Keratinocyte (primary cell): ENCODE measurements at regions not wholly inside any gene's neighbourhood (a gene's known extent, or its start where the extent isn't known, plus 50 kb on each side); places are given as distances from the start of the nearest gene placed in this dataset.

Source experiments
- DNase-seq: peaks from one replicate; pipeline ENCODE4 v3.0.0-alpha.2; 2011; ENCODE audit warnings: low read depth, missing footprints, low spot score
- FAIRE-seq: peaks from 2 replicates; lab custom pipeline; 2011; peaks lifted over from hg19 to GRCh38; lab: Jason Lieb, UNC
- H2AFZ ChIP-seq: 2 replicates; pipeline ENCODE4 v1.6.0; 2012; ENCODE audit warnings: low read length, control low read depth, inconsistent platforms; ENCODE audit not compliant: control insufficient read depth
- H3K27ac ChIP-seq: 2 replicates; pipeline ENCODE4 v1.5.1; 2011; ENCODE audit warnings: low read length; ENCODE audit not compliant: control insufficient read depth, insufficient read depth
- H3K27me3 ChIP-seq: 3 replicates; pipeline ENCODE4 v1.6.0; 2011; ENCODE audit warnings: low read length; ENCODE audit not compliant: control insufficient read depth, insufficient read depth; ENCODE audit errors: extremely low read depth
- H3K36me3 ChIP-seq, 2 experiments: 2 replicates in 1 of 2; 3 replicates in 1 of 2; pipeline ENCODE4 v1.5.1; 2011; ENCODE audit warnings: low read length in 2 of 2, mild to moderate bottlenecking in 1 of 2; ENCODE audit not compliant: control insufficient read depth in 2 of 2, insufficient read depth in 2 of 2; ENCODE audit errors: extremely low read depth in 1 of 2
- H3K4me1 ChIP-seq: 3 replicates; pipeline ENCODE4 v1.5.1; 2011; ENCODE audit warnings: low read length; ENCODE audit not compliant: control insufficient read depth, insufficient read depth; ENCODE audit errors: extremely low read depth
- H3K4me2 ChIP-seq: 3 replicates; pipeline ENCODE4 v1.6.0; 2011; ENCODE audit warnings: low read depth, low read length; ENCODE audit not compliant: control insufficient read depth, insufficient read depth; ENCODE audit errors: extremely low read depth
- H3K4me3 ChIP-seq, 3 experiments: fragments of 200-600 bp in 1 of 3; sonication (generic) in 1 of 3; 2 replicates in 2 of 3; 3 replicates in 1 of 3; pipeline ENCODE4 v1.5.1; 2011 to 2016; ENCODE audit warnings: low read length in 3 of 3, mild to moderate bottlenecking in 3 of 3, control low read depth in 2 of 3, inconsistent platforms in 1 of 3, low read depth in 1 of 3, mixed read lengths in 1 of 3, mixed run types in 1 of 3, moderate library complexity in 1 of 3; ENCODE audit not compliant: control insufficient read depth in 2 of 3, insufficient read depth in 2 of 3; ENCODE audit errors: extremely low read depth in 1 of 3
- H3K79me2 ChIP-seq: 2 replicates; pipeline ENCODE4 v1.6.0; 2012; ENCODE audit warnings: low read length; ENCODE audit not compliant: control insufficient read depth, insufficient read depth
- H3K9ac ChIP-seq: 3 replicates; pipeline ENCODE4 v1.6.0; 2011; ENCODE audit warnings: low read length; ENCODE audit not compliant: control insufficient read depth, insufficient read depth; ENCODE audit errors: extremely low read depth
- H3K9me1 ChIP-seq: 3 replicates; pipeline ENCODE4 v1.6.0; 2011; ENCODE audit warnings: low read length; ENCODE audit not compliant: control insufficient read depth, insufficient read depth; ENCODE audit errors: extremely low read depth
- H3K9me3 ChIP-seq: 2 replicates; pipeline ENCODE4 v1.5.1; 2012; ENCODE audit warnings: low read depth, low read length; ENCODE audit not compliant: control insufficient read depth
- H4K20me1 ChIP-seq: 3 replicates; pipeline ENCODE4 v1.6.0; 2011; ENCODE audit warnings: low read length; ENCODE audit not compliant: control insufficient read depth, insufficient read depth; ENCODE audit errors: extremely low read depth
- CTCF ChIP-seq, 3 experiments: IDR thresholded peaks in 1 of 3; conservative IDR thresholded peaks in 1 of 3; optimal IDR thresholded peaks in 1 of 3; 2 replicates in 2 of 3; 3 replicates in 1 of 3; pipeline versions ENCODE3 to v1.5.1; 2011; ENCODE audit warnings: low read length in 3 of 3, mild to moderate bottlenecking in 3 of 3, moderate library complexity in 2 of 3, control low read depth in 1 of 3, inconsistent platforms in 1 of 3; ENCODE audit not compliant: insufficient read depth in 2 of 3; ENCODE audit errors: extremely low read depth in 1 of 3
- EZH2 ChIP-seq: IDR thresholded peaks from one replicate; pipeline ENCODE4 v1.6.1; 2012; ENCODE audit warnings: inconsistent platforms, mild to moderate bottlenecking, low read length, moderate library complexity
- dilution Hi-C: fragments of 300-500 bp; cut with MboI; formaldehyde crosslinking; loops from one replicate; pipeline ENCODE4 v1.7.0; 2020; ENCODE audit warnings: low sequenced_read_pairs; ENCODE audit not compliant: extremely low pct_ligation_motif_present

DNA sequence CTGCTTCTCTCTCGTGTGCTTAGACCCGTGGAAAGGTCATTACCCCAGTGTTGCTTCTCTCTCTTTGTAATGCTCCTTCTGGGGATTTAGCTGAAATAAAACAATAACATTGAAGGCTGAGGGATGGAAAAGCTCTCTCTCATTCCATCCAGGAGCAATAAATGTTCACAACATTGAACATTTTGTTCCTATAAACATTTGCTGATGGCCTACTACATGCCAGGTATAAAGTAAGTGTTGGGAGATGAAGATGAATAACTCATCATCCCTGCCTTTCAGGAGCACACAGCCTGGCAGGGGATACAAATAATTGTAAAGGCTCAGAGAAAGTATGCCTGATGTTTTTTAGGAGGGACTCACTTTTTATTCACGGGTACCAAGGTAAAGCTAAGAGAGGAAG lies 158.1 kb downstream of the KDR start:
- no peak overlapping the region for H3K4me2 ChIP-seq
- H3K9ac ChIP-seq = no peak overlapping the region
- H4K20me1 ChIP-seq = no peaks in the 10 kb centered on the region
- H3K4me1 ChIP-seq = no peaks in the 10 kb centered on the region
- TF ChIP-seq CTCF (optimal IDR thresholded peaks at IDR 0.05 in 1 of 3, IDR thresholded peaks at IDR 0.05 in 1 of 3, conservative IDR thresholded peaks at IDR 0.05 in 1 of 3; ENCODE audit: extremely low read depth in 1 of 3, insufficient read depth in 2 of 3, low read length in 3 of 3) = no peak
- TF ChIP-seq EZH2 = no peak
- H3K27me3 ChIP-seq = no peaks in the 10 kb centered on the region
- H2AFZ ChIP-seq = no peak overlapping the region
- no peaks in the 10 kb centered on the region for H3K9me3 ChIP-seq
- H3K27ac ChIP-seq = no peak overlapping the region
- DNase-seq = no peak
- FAIRE-seq = no peak
- H3K79me2 ChIP-seq = no peaks in the 10 kb centered on the region
- dilution Hi-C loops = no loop called here
- no peaks in the 10 kb centered on the region for H3K9me1 ChIP-seq
- no peak overlapping the region for H3K4me3 ChIP-seq
- H3K36me3 ChIP-seq = no peaks in the 10 kb centered on the region

DNA sequence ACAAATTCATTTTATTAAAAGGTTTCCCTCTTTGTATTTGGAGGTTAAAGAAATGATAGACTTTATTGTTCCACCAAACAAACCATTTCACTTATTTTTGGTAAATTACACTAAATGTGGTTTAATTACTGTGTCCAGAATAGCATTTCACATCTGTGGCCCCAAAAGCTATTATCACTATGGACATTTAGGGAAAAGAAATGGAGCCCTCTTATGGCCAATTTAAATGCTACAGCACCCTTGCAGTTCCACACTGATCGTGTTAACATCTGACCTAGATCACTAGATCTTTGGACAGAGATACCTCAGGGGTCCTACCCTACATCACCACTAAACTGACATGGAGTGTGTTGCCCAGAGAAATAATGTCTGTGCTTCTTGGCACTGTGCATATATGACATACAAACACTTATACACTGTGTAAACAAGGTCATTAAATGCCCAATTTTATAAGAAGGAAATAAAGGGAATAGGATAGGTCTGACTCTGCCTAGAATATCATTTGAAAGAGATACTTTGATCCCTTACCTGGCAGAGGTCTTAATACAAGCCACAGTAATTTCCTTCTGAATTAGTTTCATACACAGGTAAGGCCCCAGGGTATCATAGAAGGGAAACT lies 163.9 kb downstream of the KDR start:
- H3K27ac ChIP-seq = no peak overlapping the region
- H3K4me1 ChIP-seq = no peaks in the 10 kb centered on the region
- no peaks in the 10 kb centered on the region for H4K20me1 ChIP-seq
- no peaks in the 10 kb centered on the region for H3K9me3 ChIP-seq
- H3K79me2 ChIP-seq = no peaks in the 10 kb centered on the region
- FAIRE-seq (peak; percentile 66), DNase-seq (no peak)
- H2AFZ ChIP-seq = no peak overlapping the region
- no peak overlapping the region for H3K4me3 ChIP-seq
- no peaks in the 10 kb centered on the region for H3K27me3 ChIP-seq
- H3K9ac ChIP-seq = no peak overlapping the region
- dilution Hi-C loops = no loop called here
- H3K36me3 ChIP-seq = no peaks in the 10 kb centered on the region
- TF ChIP-seq CTCF (optimal IDR thresholded peaks at IDR 0.05 in 1 of 3, IDR thresholded peaks at IDR 0.05 in 1 of 3, conservative IDR thresholded peaks at IDR 0.05 in 1 of 3; ENCODE audit: extremely low read depth in 1 of 3, insufficient read depth in 2 of 3, low read length in 3 of 3) (peak; percentile 52 to 60 (median 59)), EZH2 (no peak)
- no peaks in the 10 kb centered on the region for H3K9me1 ChIP-seq
- H3K4me2 ChIP-seq = no peak overlapping the region
